ENCODE measurements at regions not wholly inside any gene's neighbourhood (a gene's known extent, or its start where the extent isn't known, plus 50 kb on each side); places are given as distances from the start of the nearest gene placed in this dataset.
"Not testable (repeated sequence)": the region's sequence is repeated elsewhere in the genome, so short reads cannot be mapped to it uniquely, and the experiment has no call there.

DNA sequence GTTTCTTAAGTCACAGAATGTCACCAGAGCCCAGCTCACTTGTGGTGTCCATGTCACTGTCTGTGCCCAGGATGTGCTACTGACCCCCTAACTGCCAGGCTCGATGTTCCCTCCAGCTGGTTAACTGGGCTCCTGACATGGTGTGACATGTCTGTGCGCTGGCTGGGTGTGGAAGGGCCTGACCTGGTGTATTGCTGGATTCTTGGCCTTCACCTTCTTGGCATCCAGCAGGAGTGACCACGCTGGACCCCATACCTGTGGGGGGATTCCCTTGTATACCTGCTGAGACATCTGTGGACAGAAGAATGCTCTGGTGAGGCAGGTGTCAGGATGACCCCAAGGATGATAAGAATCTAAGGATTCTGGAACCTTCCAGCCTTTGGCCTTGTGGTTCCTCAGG is 1690.1 kb downstream of the TP53TG3F start:
- H3K27ac ChIP-seq = no peak overlapping the region
- no peak for ATAC-seq
- no peak for TF ChIP-seq CTCF (IDR thresholded peaks at IDR 0.05)
- TF ChIP-seq POLR2A (IDR thresholded peaks at IDR 0.05) = no peak
- DNase-seq = no peak
- no peaks in the 10 kb centered on the region for H3K4me1 ChIP-seq
- no peak overlapping the region for H3K4me3 ChIP-seq
- 50% methylated on average over 3 of the region's 3 CpGs for WGBS (ENCODE audit: insufficient coverage, low coverage, low lambda C conversion rate, missing lambda C conversion rate)
- no peaks in the 10 kb centered on the region for H3K9me3 ChIP-seq
- intact Hi-C loops (cut with DNase I) = no loop called here
- no peaks in the 10 kb centered on the region for H3K27me3 ChIP-seq
- no peaks in the 10 kb centered on the region for H3K36me3 ChIP-seq

DNA sequence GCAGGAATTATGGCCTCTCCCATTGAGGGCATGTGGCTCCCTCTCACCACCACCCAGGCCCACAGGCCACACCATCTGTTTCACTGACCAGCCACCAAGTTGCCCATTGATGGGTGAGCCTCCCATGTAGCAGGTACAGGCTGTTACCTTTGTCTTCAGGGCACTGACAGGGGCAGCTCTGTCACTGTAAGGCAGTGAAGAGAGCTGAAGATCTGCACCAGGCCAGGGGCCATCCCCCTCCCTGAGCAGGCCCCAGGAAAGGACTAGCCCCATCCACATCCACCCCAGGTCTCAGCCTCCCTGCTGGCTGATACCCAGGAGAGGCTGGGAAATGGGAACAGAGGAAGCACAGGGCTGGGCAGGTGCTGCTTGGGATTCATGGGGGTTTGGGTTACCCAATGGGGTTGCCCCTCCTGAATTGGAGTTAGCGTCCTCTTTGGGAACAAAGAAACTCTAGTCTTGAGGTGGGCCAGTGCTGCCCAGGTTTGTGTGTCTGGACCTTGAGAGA is 1691.4 kb downstream of the TP53TG3F start:
- Histone ChIP-seq H3K4me3 (no peak overlapping the region), H3K36me3 (no peaks in the 10 kb centered on the region), H3K9me3 (no peaks in the 10 kb centered on the region), H3K27ac (no peak overlapping the region), H3K4me1 (no peaks in the 10 kb centered on the region), H3K27me3 (no peaks in the 10 kb centered on the region)
- TF ChIP-seq POLR2A (IDR thresholded peaks at IDR 0.05) (no peak), CTCF (IDR thresholded peaks at IDR 0.05) (no peak)
- no peak for ATAC-seq
- intact Hi-C loops (cut with DNase I) = no loop called here
- 60% methylated on average over 1 of the region's 1 CpG for WGBS (ENCODE audit: insufficient coverage, low coverage, low lambda C conversion rate, missing lambda C conversion rate)
- no peak for DNase-seq

- no peaks in the 10 kb centered on the region for H3K4me1 ChIP-seq
- intact Hi-C loops (cut with DNase I) = no loop called here
- WGBS (ENCODE audit: insufficient coverage, low coverage, low lambda C conversion rate, missing lambda C conversion rate) = 0% methylated on average over 1 of the region's 1 CpG
- H3K27ac ChIP-seq = no peak overlapping the region
- H3K36me3 ChIP-seq = no peaks in the 10 kb centered on the region
- no peak overlapping the region for H3K4me3 ChIP-seq
- DNase-seq (peak in 1 of 3 donors; percentile 33), ATAC-seq (no peak)
- H3K27me3 ChIP-seq = no peaks in the 10 kb centered on the region
- H3K9me3 ChIP-seq = no peaks in the 10 kb centered on the region
- no peak for TF ChIP-seq POLR2A (IDR thresholded peaks at IDR 0.05)
- TF ChIP-seq CTCF (IDR thresholded peaks at IDR 0.05) = no peak
Measured at GRCh38 chr16:35152067-35152627, 1692.7 kb downstream of the TP53TG3F start.

- ATAC-seq (no peak), DNase-seq (no peak)
- Histone ChIP-seq H3K4me3 (no peak overlapping the region), H3K27me3 (no peaks in the 10 kb centered on the region), H3K9me3 (no peaks in the 10 kb centered on the region), H3K4me1 (no peaks in the 10 kb centered on the region), H3K27ac (no peak overlapping the region), H3K36me3 (no peaks in the 10 kb centered on the region)
- intact Hi-C loops (cut with DNase I) = no loop called here
- TF ChIP-seq POLR2A (IDR thresholded peaks at IDR 0.05) (no peak), CTCF (IDR thresholded peaks at IDR 0.05) (no peak)
Measured at GRCh38 chr16:35154627-35155026, 1695.2 kb downstream of the TP53TG3F start.

GRCh38 chr16:35157549-35157948 is 1698.1 kb downstream of the TP53TG3F start:
- H3K36me3 ChIP-seq; H3K27me3 ChIP-seq; ATAC-seq; H3K4me3 ChIP-seq; H3K4me1 ChIP-seq; intact Hi-C loops (cut with DNase I); DNase-seq; H3K9me3 ChIP-seq; H3K27ac ChIP-seq: not testable (repeated sequence)
- 27% methylated on average over 3 of the region's 15 CpGs for WGBS (ENCODE audit: insufficient coverage, low coverage, low lambda C conversion rate, missing lambda C conversion rate)

DNA sequence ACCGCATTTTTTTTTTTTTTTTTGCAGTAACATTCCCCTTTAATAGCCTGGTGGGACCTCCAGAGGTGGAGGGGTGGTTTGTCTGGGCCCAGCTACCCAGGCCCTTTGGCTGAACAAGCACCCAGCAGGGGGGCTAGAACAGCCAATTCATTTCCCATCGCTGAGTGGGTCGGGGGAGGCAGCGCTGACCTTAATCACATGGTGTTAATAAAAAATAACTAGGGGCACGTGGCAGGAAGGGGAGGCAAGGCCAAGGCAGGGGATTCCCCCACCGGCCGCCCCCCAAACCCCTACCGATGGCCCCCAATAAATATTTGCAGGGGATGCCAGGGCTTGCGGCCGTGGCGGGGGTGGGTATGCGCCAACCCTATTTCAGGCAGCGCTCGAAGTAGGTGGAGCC is 1709.9 kb downstream of the TP53TG3F start:
- H3K4me1 ChIP-seq; DNase-seq; intact Hi-C loops (cut with DNase I); H3K27me3 ChIP-seq; H3K27ac ChIP-seq; H3K4me3 ChIP-seq; H3K9me3 ChIP-seq; H3K36me3 ChIP-seq; ATAC-seq: not testable (repeated sequence)
- 71% methylated on average over 9 of the region's 14 CpGs for WGBS (ENCODE audit: insufficient coverage, low coverage, low lambda C conversion rate, missing lambda C conversion rate)

DNA sequence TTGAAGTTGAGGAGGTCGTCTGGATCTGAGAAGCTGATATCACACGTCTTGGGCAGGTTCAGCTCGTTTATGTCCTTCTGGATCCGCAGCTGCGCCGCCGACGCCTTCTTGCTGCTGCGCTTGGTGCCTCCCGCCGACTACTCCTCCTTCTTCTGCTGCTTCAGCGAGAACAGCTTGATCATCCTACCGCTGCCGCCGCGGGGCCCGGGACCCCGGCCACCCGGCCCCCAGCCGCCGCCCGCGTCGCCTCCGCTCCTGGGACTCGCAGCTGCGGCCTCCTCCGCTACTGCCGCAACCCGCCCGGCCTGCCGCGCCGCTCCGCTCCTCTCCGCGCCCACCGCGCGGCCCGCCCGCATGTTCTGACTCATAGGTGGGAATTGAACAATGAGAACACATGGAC is 1710.6 kb downstream of the TP53TG3F start:
- H3K9me3 ChIP-seq, H3K4me1 ChIP-seq, H3K27ac ChIP-seq, H3K4me3 ChIP-seq, DNase-seq, H3K36me3 ChIP-seq, ATAC-seq, H3K27me3 ChIP-seq: not testable (repeated sequence)
- 72% methylated on average over 19 of the region's 42 CpGs for WGBS (ENCODE audit: insufficient coverage, low coverage, low lambda C conversion rate, missing lambda C conversion rate)
- intact Hi-C loops (cut with DNase I) = loop anchor here in 1 of 2 donors (10.0 kb wide), 1 partner anchor 45 kb away; no protein-coding TSS in a partner anchor

All from right lobe of liver (tissue), 6 donors.